ENCODE measurements at regions not wholly inside any gene's neighbourhood (a gene's known extent, or its start where the extent isn't known, plus 50 kb on each side); places are given as distances from the start of the nearest gene placed in this dataset.

DNA sequence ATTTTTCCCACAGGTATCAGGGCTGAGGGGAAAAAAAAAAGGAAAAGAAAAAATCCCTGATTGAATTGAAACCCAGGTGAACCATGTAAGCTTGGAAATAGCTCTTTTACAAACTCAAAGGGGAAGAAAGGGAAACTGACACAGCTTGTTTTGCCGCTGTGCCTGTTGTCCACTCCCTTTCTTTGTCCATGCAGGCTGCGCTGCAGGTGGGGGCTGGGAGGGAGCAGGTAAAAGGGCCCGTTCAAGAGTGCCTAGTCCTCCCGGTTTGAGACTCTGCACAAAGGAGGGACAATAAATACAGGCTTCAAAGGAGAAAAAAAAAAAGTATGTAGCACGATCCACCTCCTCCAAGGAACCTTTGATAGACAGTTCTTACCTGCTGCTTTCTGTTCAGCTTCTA is 194.8 kb downstream of the GRIN2B start:
- no peak for TF ChIP-seq CTCF (IDR thresholded peaks at IDR 0.05)

- TF ChIP-seq CTCF (IDR thresholded peaks at IDR 0.05): no peak
These were observed 196.9 kb downstream of the GRIN2B start for GRCh38 chr12:13784504-13784903.

GRCh38 chr12:13780453-13780852 is 200.9 kb downstream of the GRIN2B start:
- no peak for TF ChIP-seq CTCF (IDR thresholded peaks at IDR 0.05)

- TF ChIP-seq CTCF (IDR thresholded peaks at IDR 0.05): no peak
These were observed 204.0 kb downstream of the GRIN2B start for GRCh38 chr12:13777374-13777773.

- TF ChIP-seq CTCF (IDR thresholded peaks at IDR 0.05): no peak
These were observed 209.1 kb downstream of the GRIN2B start for GRCh38 chr12:13772264-13772663.

DNA sequence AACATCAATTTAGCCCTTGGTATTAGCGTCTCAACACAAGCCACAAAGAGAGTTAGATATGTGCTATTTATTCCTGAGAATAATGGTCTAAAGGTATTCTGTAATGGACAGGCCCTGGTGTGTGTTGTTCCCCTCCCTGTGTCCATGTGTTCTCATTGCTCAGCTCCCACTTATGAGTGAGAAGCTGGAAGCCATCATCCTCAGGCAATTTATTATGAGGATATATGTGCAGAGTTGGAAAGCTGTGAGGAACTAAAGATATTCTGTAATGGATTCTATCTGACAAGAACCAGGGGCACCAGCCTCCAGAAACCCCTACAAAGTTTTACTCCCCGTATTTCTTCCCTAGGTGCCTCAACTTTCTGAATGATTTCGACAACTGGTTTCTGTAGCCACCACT is 210.8 kb downstream of the GRIN2B start:
- no peak for TF ChIP-seq CTCF (IDR thresholded peaks at IDR 0.05)

DNA sequence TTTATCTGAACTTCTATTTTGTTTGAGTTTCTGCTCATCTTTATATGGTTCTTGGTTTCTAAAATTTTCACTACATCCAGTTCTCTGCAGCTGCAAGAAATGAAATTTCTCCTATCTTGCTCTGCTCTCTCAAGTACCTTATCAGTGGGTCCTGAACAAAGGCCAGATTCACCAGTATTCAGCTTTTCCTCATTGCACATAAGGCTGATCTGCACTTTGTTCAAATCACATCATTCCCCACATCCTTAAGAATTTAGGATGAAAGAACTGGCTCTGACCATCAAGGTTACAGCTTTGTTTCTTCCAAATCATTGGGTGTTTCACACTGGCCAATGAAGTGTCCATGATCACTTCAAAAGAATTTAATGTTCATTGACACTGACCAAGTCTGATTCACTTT is 211.4 kb downstream of the GRIN2B start:
- no peak for TF ChIP-seq CTCF (IDR thresholded peaks at IDR 0.05)

GRCh38 chr12:13769273-13769672 is 212.1 kb downstream of the GRIN2B start:
- no peak for TF ChIP-seq CTCF (IDR thresholded peaks at IDR 0.05)
